BLaER1 treated with 17β-estradiol and CSF1 and Interleukin-3, amounts not matched to agents 10 nM and 100 nM (cell line): ENCODE measurements at regions not wholly inside any gene's neighbourhood (a gene's known extent, or its start where the extent isn't known, plus 50 kb on each side); places are given as distances from the start of the nearest gene placed in this dataset.

ENCODE experiments used
- H3K27ac ChIP-seq, 11 experiments: shearing (Covaris generic); formaldehyde crosslinking; 2 replicates each; pipeline ENCODE4 v1.8.1; 2022
- H3K27me3 ChIP-seq, 11 experiments: shearing (Covaris generic); formaldehyde crosslinking; 2 replicates each; pipeline ENCODE4 v1.8.1; 2022
- H3K36me3 ChIP-seq, 11 experiments: shearing (Covaris generic); formaldehyde crosslinking; 2 replicates each; pipeline ENCODE4 v1.8.1; 2022
- H3K4me1 ChIP-seq, 10 experiments: shearing (Covaris generic); formaldehyde crosslinking; 2 replicates each; pipeline ENCODE4 v1.8.1; 2022
- H3K4me2 ChIP-seq, 11 experiments: shearing (Covaris generic); formaldehyde crosslinking; 2 replicates each; pipeline ENCODE4 v1.8.1; 2022
- H3K4me3 ChIP-seq, 10 experiments: shearing (Covaris generic); formaldehyde crosslinking; 2 replicates each; pipeline ENCODE4 v1.8.1; 2022
- H3K9ac ChIP-seq, 11 experiments: shearing (Covaris generic); formaldehyde crosslinking; 2 replicates each; pipeline ENCODE4 v1.8.1; 2022
- H3K9me3 ChIP-seq, 11 experiments: shearing (Covaris generic); formaldehyde crosslinking; replicated peaks in 1 of 11; 2 replicates each; pipeline ENCODE4 v1.8.1; 2022
- H4K20me1 ChIP-seq, 11 experiments: shearing (Covaris generic); formaldehyde crosslinking; 2 replicates each; pipeline ENCODE4 v1.8.1; 2022
- Cebpa-rat ChIP-seq, 11 experiments: shearing (Covaris generic); IDR thresholded peaks; 2 replicates each; pipeline ENCODE4 v1.8.1; 2022

DNA sequence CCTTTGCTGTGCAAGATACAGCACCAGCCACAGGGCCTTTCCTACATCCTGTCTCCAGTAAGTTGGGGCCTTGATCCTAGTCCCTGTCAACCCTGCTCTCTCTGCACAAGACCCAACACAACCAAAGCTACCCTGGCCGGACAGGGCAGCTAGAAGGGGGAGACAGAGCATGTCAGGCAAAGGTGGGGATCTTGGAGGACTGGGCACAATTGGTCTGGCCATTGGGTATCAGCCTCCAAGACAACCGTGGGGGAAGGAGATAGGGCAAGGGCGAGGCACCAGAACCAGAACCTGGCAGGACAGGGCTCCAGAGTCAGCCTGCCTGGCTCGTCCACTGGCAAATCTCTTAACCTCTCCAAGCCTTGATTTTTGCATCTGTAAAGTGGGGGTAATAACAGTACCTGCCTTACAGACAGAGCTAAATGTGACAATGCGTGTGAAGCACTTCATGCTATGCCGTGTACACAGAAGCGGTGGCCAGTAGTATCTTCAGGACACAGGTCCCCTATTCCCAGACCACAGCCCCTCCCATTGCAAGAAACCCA is 51.6 kb upstream of the CDKN2AIPNL start:
- peak overlapping the region in 9 of 11 experiments; percentile 1 to 94 (median 64); a peak in 9 of 22 replicates for H3K27ac ChIP-seq
- peak overlapping the region; percentile 80 to 96 (median 93) for H3K4me2 ChIP-seq
- no peaks in the 10 kb centered on the region for H3K36me3 ChIP-seq
- H3K4me1 ChIP-seq = peaks cover 48 to 83% (median 71%) of the 10 kb centered on the region in 10 experiments
- no peaks in the 10 kb centered on the region for H3K27me3 ChIP-seq
- H4K20me1 ChIP-seq = no peaks in the 10 kb centered on the region
- no peak overlapping the region for H3K4me3 ChIP-seq
- no peak for TF ChIP-seq Cebpa-rat (IDR thresholded peaks at IDR 0.05)
- H3K9ac ChIP-seq = peak overlapping the region in 1 of 11 experiments; percentile 43; a peak in 1 of 22 replicates
- H3K9me3 ChIP-seq = no peaks in the 10 kb centered on the region

DNA sequence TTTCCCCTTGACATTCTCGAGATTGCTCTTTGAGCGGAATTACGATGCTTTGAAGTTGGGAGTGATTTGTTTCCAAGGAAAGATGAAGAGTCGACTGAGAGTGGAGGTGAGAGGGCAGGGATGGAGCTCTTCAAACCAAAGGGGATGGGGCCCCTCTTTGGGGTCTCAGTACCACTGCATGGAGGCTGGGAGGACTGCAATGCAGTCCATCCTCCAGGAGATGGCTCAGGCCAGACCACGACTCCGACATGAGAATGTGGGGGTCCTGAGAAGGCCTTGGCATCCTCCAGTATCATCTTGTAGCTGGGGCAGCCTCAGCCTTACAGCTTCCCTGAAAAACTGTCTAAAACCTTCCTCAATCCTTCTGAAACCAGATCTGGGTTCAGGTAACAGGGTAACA is 51.1 kb upstream of the CDKN2AIPNL start:
- Histone ChIP-seq H3K27me3 (no peaks in the 10 kb centered on the region), H3K4me2 (peak overlapping the region in 8 of 11 experiments; percentile 89 to 96 (median 94); a peak in 8 of 22 replicates), H3K9ac (no peak overlapping the region), H3K4me3 (no peak overlapping the region), H3K9me3 (no peaks in the 10 kb centered on the region), H3K27ac (peak overlapping the region in 2 of 11 experiments; percentile 57 to 94; a peak in 5 of 22 replicates), H4K20me1 (no peaks in the 10 kb centered on the region), H3K4me1 (peaks cover 48 to 81% (median 71%) of the 10 kb centered on the region in 10 experiments), H3K36me3 (no peaks in the 10 kb centered on the region)
- no peak for TF ChIP-seq Cebpa-rat (IDR thresholded peaks at IDR 0.05)

DNA sequence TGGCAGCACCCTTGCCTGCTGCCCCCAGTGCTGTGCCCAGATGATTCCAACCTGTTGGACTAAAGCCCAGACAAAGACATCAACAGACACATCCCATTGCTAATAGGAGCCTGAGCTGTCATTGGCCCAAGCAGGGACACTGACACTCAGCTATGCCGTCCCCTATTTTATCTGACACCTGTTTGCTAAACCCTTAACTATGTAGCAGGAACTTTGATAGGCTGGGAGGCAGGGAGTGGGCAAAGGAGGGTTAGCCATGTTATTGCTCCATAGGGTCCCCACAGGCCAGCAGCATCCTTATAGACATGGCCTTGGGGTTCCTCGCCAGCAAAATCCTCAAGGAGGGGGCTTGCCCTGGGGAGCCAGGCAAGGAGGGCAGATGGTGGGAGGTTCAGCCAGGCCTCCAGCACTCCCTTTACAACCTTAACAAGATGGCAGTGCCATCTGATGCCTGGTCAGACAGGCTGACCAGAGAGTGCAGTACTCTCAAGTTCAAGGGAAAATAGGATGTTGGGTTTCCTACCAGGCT is 50.4 kb upstream of the CDKN2AIPNL start:
- no peaks in the 10 kb centered on the region for H3K9me3 ChIP-seq
- no peak overlapping the region for H3K4me3 ChIP-seq
- H3K27me3 ChIP-seq = no peaks in the 10 kb centered on the region
- peak overlapping the region in 8 of 11 experiments; percentile 10 to 94 (median 54); a peak in 14 of 22 replicates for H3K4me2 ChIP-seq
- TF ChIP-seq Cebpa-rat (IDR thresholded peaks at IDR 0.05) = no peak
- peaks cover 44 to 75% (median 68%) of the 10 kb centered on the region in 10 experiments for H3K4me1 ChIP-seq
- H3K36me3 ChIP-seq = no peaks in the 10 kb centered on the region
- H3K27ac ChIP-seq = no peak overlapping the region
- H3K9ac ChIP-seq = no peak overlapping the region
- H4K20me1 ChIP-seq = no peaks in the 10 kb centered on the region
